Trophoblast cell (in vitro differentiated cells and primary cell): ENCODE measurements at regions not wholly inside any gene's neighbourhood (a gene's known extent, or its start where the extent isn't known, plus 50 kb on each side); places are given as distances from the start of the nearest gene placed in this dataset.

ENCODE experiments used
- DNase-seq, 2 donors: peaks; one replicate each; pipeline ENCODE4 v3.0.0-alpha.2; 2016
- H2AFZ ChIP-seq: 2 replicates; pipeline ENCODE4 v1.6.1; 2013; ENCODE audit warnings: low read length, moderate library complexity, mild to moderate bottlenecking; ENCODE audit not compliant: insufficient read depth, poor library complexity
- H2AK5ac ChIP-seq: 2 replicates; pipeline ENCODE4 v1.6.1; 2013; ENCODE audit warnings: mild to moderate bottlenecking, low read length
- H2BK120ac ChIP-seq: 2 replicates; pipeline ENCODE4 v1.6.1; 2013; ENCODE audit warnings: low read length, mild to moderate bottlenecking, moderate library complexity; ENCODE audit not compliant: insufficient read depth, poor library complexity
- H2BK12ac ChIP-seq: 2 replicates; pipeline ENCODE4 v1.6.1; 2013; ENCODE audit warnings: mild to moderate bottlenecking, low read length, moderate library complexity
- H2BK5ac ChIP-seq: 2 replicates; pipeline ENCODE4 v1.6.1; 2013; ENCODE audit warnings: low read length, low read depth, moderate library complexity, mild to moderate bottlenecking; ENCODE audit not compliant: poor library complexity
- H3K14ac ChIP-seq: 2 replicates; pipeline ENCODE4 v1.6.1; 2013; ENCODE audit warnings: mild to moderate bottlenecking, low read length
- H3K18ac ChIP-seq: 2 replicates; pipeline ENCODE4 v1.6.1; 2013; ENCODE audit warnings: mild to moderate bottlenecking, low read length
- H3K23ac ChIP-seq: 2 replicates; pipeline ENCODE4 v1.6.1; 2013; ENCODE audit warnings: low read length
- H3K27ac ChIP-seq: 2 replicates; pipeline ENCODE4 v1.5.1; 2013; ENCODE audit warnings: low read depth, mild to moderate bottlenecking, inconsistent platforms, low read length, moderate library complexity
- H3K27me3 ChIP-seq: 2 replicates; pipeline ENCODE4 v1.6.1; 2013; ENCODE audit warnings: inconsistent platforms, mild to moderate bottlenecking, low read length, moderate library complexity; ENCODE audit not compliant: insufficient read depth
- H3K36me3 ChIP-seq, 2 experiments: 1 replicate in 1 of 2; 2 replicates in 1 of 2; pipeline ENCODE4 v1.6.1; 2013; ENCODE audit warnings: low read length in 2 of 2, mild to moderate bottlenecking in 2 of 2, moderate library complexity in 1 of 2; ENCODE audit not compliant: insufficient read depth in 2 of 2, control insufficient read depth in 1 of 2
- H3K4ac ChIP-seq: 2 replicates; pipeline ENCODE4 v1.6.1; 2013; ENCODE audit warnings: low read depth, mild to moderate bottlenecking, low read length, moderate library complexity
- H3K4me1 ChIP-seq, 2 experiments: 1 replicate in 1 of 2; 2 replicates in 1 of 2; pipeline ENCODE4 v1.6.1; 2013; ENCODE audit warnings: low read length in 2 of 2, mild to moderate bottlenecking in 2 of 2, moderate library complexity in 1 of 2; ENCODE audit not compliant: insufficient read depth in 2 of 2, control insufficient read depth in 1 of 2
- H3K4me2 ChIP-seq: 2 replicates; pipeline ENCODE4 v1.6.1; 2013; ENCODE audit warnings: inconsistent platforms, mild to moderate bottlenecking, low read length, moderate library complexity
- H3K4me3 ChIP-seq: 2 replicates; pipeline ENCODE4 v1.5.1; 2013; ENCODE audit warnings: mild to moderate bottlenecking, low read depth, low read length, inconsistent platforms
- H3K79me1 ChIP-seq: one replicate; pipeline ENCODE4 v1.6.1; 2013; ENCODE audit warnings: low read length
- H3K79me2 ChIP-seq: 2 replicates; pipeline ENCODE4 v1.6.1; 2013; ENCODE audit warnings: low read length, mild to moderate bottlenecking; ENCODE audit not compliant: control insufficient read depth, insufficient read depth, poor library complexity
- H3K9ac ChIP-seq: 2 replicates; pipeline ENCODE4 v1.6.1; 2013; ENCODE audit warnings: mild to moderate bottlenecking, low read length
- H3K9me3 ChIP-seq: 2 replicates; pipeline ENCODE4 v1.6.1; 2013; ENCODE audit warnings: low read depth, mild to moderate bottlenecking, control low read depth, inconsistent platforms, low read length; ENCODE audit not compliant: insufficient read depth
- H4K12ac ChIP-seq: 2 replicates; pipeline ENCODE4 v1.6.1; 2013; ENCODE audit warnings: low read depth, mild to moderate bottlenecking, low read length, moderate library complexity
- H4K8ac ChIP-seq: 2 replicates; pipeline ENCODE4 v1.6.1; 2013; ENCODE audit warnings: low read depth, mild to moderate bottlenecking, low read length, moderate library complexity
- H4K91ac ChIP-seq: one replicate; pipeline ENCODE4 v1.6.1; 2013; ENCODE audit warnings: low read depth, mild to moderate bottlenecking, low read length, moderate library complexity
- WGBS: extraction: QIAGEN DNeasy Blood & Tissue Kit; methylation state at CpG from one replicate; pipeline ENCODE4 v1.1.7; 2013; ENCODE audit warnings: missing lambda C conversion rate; ENCODE audit not compliant: insufficient read length, insufficient coverage; ENCODE audit errors: extremely low coverage; 5-methylcytosine and 5-hydroxymethylcytosine counted together

- H3K23ac ChIP-seq, result no peak overlapping the region
- no peak overlapping the region for H2BK12ac ChIP-seq
- DNase-seq, result no peak
- no peak overlapping the region for H2AFZ ChIP-seq
- H3K9ac ChIP-seq, result no peak overlapping the region
- H3K4me3 ChIP-seq, result no peak overlapping the region
- peaks cover 9 to 11% of the 10 kb centered on the region in 2 experiments for H3K4me1 ChIP-seq
- H2AK5ac ChIP-seq, result no peak overlapping the region
- H3K18ac ChIP-seq, result no peak overlapping the region
- no peak overlapping the region for H4K91ac ChIP-seq
- H3K4me2 ChIP-seq, result no peak overlapping the region
- no peaks in the 10 kb centered on the region for H3K79me2 ChIP-seq
- WGBS, result no CpG with 5 or more reads among the region's 9 CpGs
- peaks cover 6% of the 10 kb centered on the region for H3K79me1 ChIP-seq
- H3K4ac ChIP-seq, result no peak overlapping the region
- H3K14ac ChIP-seq, result no peak overlapping the region
- peaks cover 2% of the 10 kb centered on the region for H3K9me3 ChIP-seq
- H4K8ac ChIP-seq, result no peak overlapping the region
- no peak overlapping the region for H3K27ac ChIP-seq
- no peak overlapping the region for H2BK120ac ChIP-seq
- H2BK5ac ChIP-seq, result no peak overlapping the region
- no peaks in the 10 kb centered on the region for H3K27me3 ChIP-seq
- H4K12ac ChIP-seq, result no peak overlapping the region
- H3K36me3 ChIP-seq, result no peaks in the 10 kb centered on the region
Measured at GRCh38 chr3:72351536-72351935, 496.7 kb downstream of the SHQ1 start.

- H3K4me2 ChIP-seq, result no peak overlapping the region
- no CpG with 5 or more reads among the region's 15 CpGs for WGBS
- H2BK120ac ChIP-seq, result no peak overlapping the region
- no peak overlapping the region for H3K18ac ChIP-seq
- no peak overlapping the region for H2BK5ac ChIP-seq
- H4K8ac ChIP-seq, result no peak overlapping the region
- H2AK5ac ChIP-seq, result no peak overlapping the region
- H3K36me3 ChIP-seq, result no peaks in the 10 kb centered on the region
- H3K4ac ChIP-seq, result no peak overlapping the region
- H2AFZ ChIP-seq, result no peak overlapping the region
- no peak overlapping the region for H4K91ac ChIP-seq
- no peak for DNase-seq
- H3K4me3 ChIP-seq, result no peak overlapping the region
- H3K9me3 ChIP-seq, result peaks cover 2% of the 10 kb centered on the region
- H3K79me1 ChIP-seq, result peaks cover 6% of the 10 kb centered on the region
- H3K79me2 ChIP-seq, result no peaks in the 10 kb centered on the region
- peaks cover 11 to 13% of the 10 kb centered on the region in 2 experiments for H3K4me1 ChIP-seq
- no peak overlapping the region for H3K27ac ChIP-seq
- H3K27me3 ChIP-seq, result no peaks in the 10 kb centered on the region
- no peak overlapping the region for H2BK12ac ChIP-seq
- H3K14ac ChIP-seq, result no peak overlapping the region
- no peak overlapping the region for H3K23ac ChIP-seq
- H4K12ac ChIP-seq, result no peak overlapping the region
- no peak overlapping the region for H3K9ac ChIP-seq
Measured at GRCh38 chr3:72350761-72351505, 497.3 kb downstream of the SHQ1 start.

- H4K91ac ChIP-seq, result peak overlapping the region; percentile 15
- H3K9me3 ChIP-seq, result peaks cover 2% of the 10 kb centered on the region
- no peak overlapping the region for H3K27ac ChIP-seq
- no peak overlapping the region for H3K4me3 ChIP-seq
- no peak overlapping the region for H3K14ac ChIP-seq
- no peak overlapping the region for H3K18ac ChIP-seq
- no peak overlapping the region for H3K4me2 ChIP-seq
- H3K23ac ChIP-seq, result no peak overlapping the region
- no peak overlapping the region for H3K4ac ChIP-seq
- H2AK5ac ChIP-seq, result no peak overlapping the region
- H2BK5ac ChIP-seq, result no peak overlapping the region
- H2BK120ac ChIP-seq, result peak overlapping the region; percentile 18
- H3K4me1 ChIP-seq, result peaks cover 16 to 19% of the 10 kb centered on the region in 2 experiments
- H4K8ac ChIP-seq, result no peak overlapping the region
- no peak overlapping the region for H4K12ac ChIP-seq
- no peaks in the 10 kb centered on the region for H3K27me3 ChIP-seq
- no peak for DNase-seq
- H3K9ac ChIP-seq, result no peak overlapping the region
- no peak overlapping the region for H2BK12ac ChIP-seq
- H3K79me2 ChIP-seq, result no peaks in the 10 kb centered on the region
- H3K36me3 ChIP-seq, result no peaks in the 10 kb centered on the region
- H2AFZ ChIP-seq, result no peak overlapping the region
- H3K79me1 ChIP-seq, result peaks cover 6% of the 10 kb centered on the region
Measured at GRCh38 chr3:72348357-72348756, 499.9 kb downstream of the SHQ1 start.

GRCh38 chr3:72347819-72348319, 500.4 kb downstream of the SHQ1 start:
- H2BK5ac ChIP-seq, result peak overlapping the region; percentile 22
- no peak overlapping the region for H3K18ac ChIP-seq
- H3K27ac ChIP-seq, result no peak overlapping the region
- H3K4me3 ChIP-seq, result no peak overlapping the region
- WGBS, result no CpG with 5 or more reads among the region's 20 CpGs
- H3K36me3 ChIP-seq, result no peaks in the 10 kb centered on the region
- no peak overlapping the region for H3K23ac ChIP-seq
- no peak overlapping the region for H3K4ac ChIP-seq
- peak overlapping the region; percentile 18 for H2BK120ac ChIP-seq
- peak overlapping the region; percentile 4 for H3K14ac ChIP-seq
- no peak overlapping the region for H2AFZ ChIP-seq
- H3K9me3 ChIP-seq, result peaks cover 2% of the 10 kb centered on the region
- no peak overlapping the region for H3K9ac ChIP-seq
- no peak overlapping the region for H2AK5ac ChIP-seq
- peaks cover 6% of the 10 kb centered on the region for H3K79me1 ChIP-seq
- peak overlapping the region; percentile 2 for H3K4me2 ChIP-seq
- no peaks in the 10 kb centered on the region for H3K79me2 ChIP-seq
- peak overlapping the region; percentile 15 for H4K91ac ChIP-seq
- peaks cover 16 to 19% of the 10 kb centered on the region in 2 experiments for H3K4me1 ChIP-seq
- H2BK12ac ChIP-seq, result peak overlapping the region; percentile 56
- DNase-seq, result peak; percentile 68 to 76
- no peak overlapping the region for H4K12ac ChIP-seq
- no peaks in the 10 kb centered on the region for H3K27me3 ChIP-seq
- no peak overlapping the region for H4K8ac ChIP-seq
